Colonic mucosa (tissue), 4 donors: ENCODE measurements at regions not wholly inside any gene's neighbourhood (a gene's known extent, or its start where the extent isn't known, plus 50 kb on each side); places are given as distances from the start of the nearest gene placed in this dataset.

Experiments
- DNase-seq: peaks from one replicate; pipeline ENCODE4 v3.0.0-alpha.2; 2020
- H3K27ac ChIP-seq: fragments of 200-600 bp; one replicate; pipeline ENCODE4 v1.8.0; 2021
- H3K27me3 ChIP-seq: fragments of 200-600 bp; one replicate; pipeline ENCODE4 v1.8.0; 2021
- H3K36me3 ChIP-seq: fragments of 200-600 bp; one replicate; pipeline ENCODE4 v1.8.0; 2021
- H3K4me1 ChIP-seq: fragments of 200-600 bp; one replicate; pipeline ENCODE4 v1.8.0; 2021; ENCODE audit warnings: mild to moderate bottlenecking
- H3K4me3 ChIP-seq: fragments of 200-600 bp; one replicate; pipeline ENCODE4 v1.8.0; 2021
- H3K9ac ChIP-seq, 2 donors: one replicate each; pipeline ENCODE4 v1.7.0; 2013; ENCODE audit warnings: control low read depth in 2 of 2, low read depth in 2 of 2, low read length in 2 of 2
- H3K9me3 ChIP-seq: fragments of 200-600 bp; one replicate; pipeline ENCODE4 v1.8.0; 2021
- CTCF ChIP-seq: fragments of 200-600 bp; IDR thresholded peaks from one replicate; pipeline ENCODE4 v1.8.0; 2022; ENCODE audit warnings: antibody characterized with exemption, mild to moderate bottlenecking
- intact Hi-C: fragments of 100-400 bp; cut with DNase I; formaldehyde crosslinking; loops from one replicate; pipeline ENCODE4 v1.14.1; 2022
- donor health status: healthy.
- donor health status: DM: no; HTN: no; CAD: no.
- donor health status: DM: no; HTN: no; CAD: no.

GRCh38 chr5:108649106-108649505 is 98.6 kb upstream of the FER start:
- H3K27ac ChIP-seq = no peak overlapping the region

GRCh38 chr5:108642170-108642906 is 105.4 kb upstream of the FER start:
- H3K27ac ChIP-seq = no peak overlapping the region
- no peaks in the 10 kb centered on the region for H3K9me3 ChIP-seq
- H3K9ac ChIP-seq = no peak overlapping the region
- no peaks in the 10 kb centered on the region for H3K27me3 ChIP-seq
- intact Hi-C loops = loop anchor here (5.0 kb wide), 1 partner anchor 825 kb away; no protein-coding TSS in a partner anchor
- no peak overlapping the region for H3K4me3 ChIP-seq
- DNase-seq = peak; percentile 66
- H3K36me3 ChIP-seq = no peaks in the 10 kb centered on the region
- TF ChIP-seq CTCF = peak; percentile 77
- H3K4me1 ChIP-seq = no peaks in the 10 kb centered on the region

More at GRCh38 chr5:108649106-108649505, 98.6 kb upstream of the FER start:
- no peak for TF ChIP-seq CTCF
- Histone ChIP-seq H3K9me3 (no peaks in the 10 kb centered on the region), H3K4me1 (no peaks in the 10 kb centered on the region), H3K36me3 (no peaks in the 10 kb centered on the region), H3K9ac (no peak overlapping the region), H3K4me3 (no peak overlapping the region), H3K27me3 (no peaks in the 10 kb centered on the region)
- no peak for DNase-seq
- intact Hi-C loops = no loop called here

GRCh38 chr5:108641596-108641995 is 106.1 kb upstream of the FER start:
- intact Hi-C loops = loop anchor here (5.0 kb wide), 1 partner anchor 826 kb away; no protein-coding TSS in a partner anchor
- Histone ChIP-seq H3K4me1 (no peaks in the 10 kb centered on the region), H3K27ac (no peak overlapping the region), H3K36me3 (no peaks in the 10 kb centered on the region), H3K4me3 (no peak overlapping the region), H3K9me3 (no peaks in the 10 kb centered on the region), H3K27me3 (no peaks in the 10 kb centered on the region), H3K9ac (no peak overlapping the region)
- TF ChIP-seq CTCF = no peak
- DNase-seq = no peak

GRCh38 chr5:108639366-108639765 is 108.3 kb upstream of the FER start:
- Histone ChIP-seq H3K9me3 (no peaks in the 10 kb centered on the region), H3K4me3 (no peak overlapping the region), H3K27me3 (no peaks in the 10 kb centered on the region), H3K27ac (no peak overlapping the region), H3K36me3 (no peaks in the 10 kb centered on the region), H3K4me1 (no peaks in the 10 kb centered on the region), H3K9ac (no peak overlapping the region)
- no peak for TF ChIP-seq CTCF
- intact Hi-C loops = no loop called here
- DNase-seq = no peak

GRCh38 chr5:108638021-108638420 is 109.7 kb upstream of the FER start:
- no peak for DNase-seq
- Histone ChIP-seq H3K27ac (no peak overlapping the region), H3K9me3 (no peaks in the 10 kb centered on the region), H3K9ac (no peak overlapping the region), H3K36me3 (no peaks in the 10 kb centered on the region), H3K4me1 (no peaks in the 10 kb centered on the region), H3K4me3 (no peak overlapping the region), H3K27me3 (no peaks in the 10 kb centered on the region)
- intact Hi-C loops = no loop called here
- TF ChIP-seq CTCF = no peak
